ENCODE measurements at regions not wholly inside any gene's neighbourhood (a gene's known extent, or its start where the extent isn't known, plus 50 kb on each side); places are given as distances from the start of the nearest gene placed in this dataset.

DNA sequence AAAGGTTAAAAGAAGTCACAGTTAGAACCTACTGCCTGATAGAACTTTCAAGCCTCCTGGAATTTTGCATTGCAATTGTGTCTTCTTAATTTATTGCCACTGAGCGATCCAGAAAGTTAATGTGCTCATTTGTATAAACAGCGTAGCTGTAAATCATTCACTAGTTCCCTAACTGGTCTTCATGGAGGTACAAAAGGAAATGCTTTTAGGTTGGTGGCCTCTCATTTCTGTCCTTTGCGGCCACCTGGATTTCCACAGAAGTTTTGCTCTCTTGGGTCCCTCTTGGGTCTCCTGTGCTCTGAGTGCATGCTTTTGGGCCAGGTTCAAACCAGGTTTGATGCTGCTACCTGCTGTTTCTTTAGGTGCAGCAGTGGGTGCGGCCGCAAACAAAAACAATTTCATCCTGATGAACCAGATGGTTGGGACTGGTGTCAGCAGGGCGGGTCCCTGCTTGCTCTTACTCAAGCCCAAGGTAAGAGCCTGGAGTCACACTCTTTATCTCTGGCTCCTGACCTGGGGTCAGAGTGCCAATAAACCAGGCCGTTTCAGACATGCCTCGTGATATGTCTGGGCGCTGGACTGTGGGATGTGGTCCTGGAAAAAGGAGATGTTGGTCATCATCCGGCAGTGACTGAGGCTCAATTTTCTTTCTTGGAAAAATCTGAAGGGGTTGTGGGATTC lies 270.1 kb downstream of the PTTG2 start:
- no peak overlapping the region for H3K4me3 ChIP-seq (ENCODE audit: low read depth, low read length)
- DNase-seq (ENCODE audit: low read depth) = no peak
- TF ChIP-seq, protein P1, sequence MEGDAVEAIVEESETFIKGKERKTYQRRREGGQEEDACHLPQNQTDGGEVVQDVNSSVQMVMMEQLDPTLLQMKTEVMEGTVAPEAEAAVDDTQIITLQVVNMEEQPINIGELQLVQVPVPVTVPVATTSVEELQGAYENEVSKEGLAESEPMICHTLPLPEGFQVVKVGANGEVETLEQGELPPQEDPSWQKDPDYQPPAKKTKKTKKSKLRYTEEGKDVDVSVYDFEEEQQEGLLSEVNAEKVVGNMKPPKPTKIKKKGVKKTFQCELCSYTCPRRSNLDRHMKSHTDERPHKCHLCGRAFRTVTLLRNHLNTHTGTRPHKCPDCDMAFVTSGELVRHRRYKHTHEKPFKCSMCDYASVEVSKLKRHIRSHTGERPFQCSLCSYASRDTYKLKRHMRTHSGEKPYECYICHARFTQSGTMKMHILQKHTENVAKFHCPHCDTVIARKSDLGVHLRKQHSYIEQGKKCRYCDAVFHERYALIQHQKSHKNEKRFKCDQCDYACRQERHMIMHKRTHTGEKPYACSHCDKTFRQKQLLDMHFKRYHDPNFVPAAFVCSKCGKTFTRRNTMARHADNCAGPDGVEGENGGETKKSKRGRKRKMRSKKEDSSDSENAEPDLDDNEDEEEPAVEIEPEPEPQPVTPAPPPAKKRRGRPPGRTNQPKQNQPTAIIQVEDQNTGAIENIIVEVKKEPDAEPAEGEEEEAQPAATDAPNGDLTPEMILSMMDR (IDR thresholded peaks at IDR 0.05; ENCODE audit: low read depth, low read length, missing control alignments) = no peak

GRCh38 chr4:38230821-38231563 lies 270.8 kb downstream of the PTTG2 start:
- no peak overlapping the region for H3K4me3 ChIP-seq (ENCODE audit: low read depth, low read length)
- no peak for DNase-seq (ENCODE audit: low read depth)
- TF ChIP-seq, protein P1 (IDR thresholded peaks at IDR 0.05; ENCODE audit: low read depth, low read length, missing control alignments) = no peak

GRCh38 chr4:38231626-38232025 lies 271.4 kb downstream of the PTTG2 start:
- DNase-seq (ENCODE audit: low read depth) = no peak
- TF ChIP-seq, protein P1 (IDR thresholded peaks at IDR 0.05; ENCODE audit: low read depth, low read length, missing control alignments) = no peak
- no peak overlapping the region for H3K4me3 ChIP-seq (ENCODE audit: low read depth, low read length)

DNA sequence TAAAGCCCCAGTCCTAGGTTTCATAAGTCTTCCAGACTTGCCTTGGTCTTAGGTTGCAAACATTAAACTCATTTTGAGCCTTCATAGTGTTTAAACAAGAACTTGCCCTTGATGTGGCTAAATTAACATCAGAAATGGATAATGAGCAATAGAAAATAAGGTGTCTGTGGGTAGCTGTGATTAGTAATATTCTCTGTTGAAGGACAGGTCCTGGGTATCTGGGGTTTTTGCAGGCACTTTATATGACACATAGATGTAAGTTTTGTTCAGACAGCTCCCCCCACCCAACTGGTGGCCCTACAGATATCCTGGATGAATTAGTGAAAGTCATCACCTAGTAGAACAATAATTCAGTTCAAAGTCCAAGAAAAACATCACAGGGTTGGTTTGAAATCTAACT lies 272.5 kb downstream of the PTTG2 start:
- TF ChIP-seq, protein P1 (IDR thresholded peaks at IDR 0.05; ENCODE audit: low read depth, low read length, missing control alignments) = no peak
- H3K4me3 ChIP-seq (ENCODE audit: low read depth, low read length) = no peak overlapping the region
- DNase-seq (ENCODE audit: low read depth) = no peak

DNA sequence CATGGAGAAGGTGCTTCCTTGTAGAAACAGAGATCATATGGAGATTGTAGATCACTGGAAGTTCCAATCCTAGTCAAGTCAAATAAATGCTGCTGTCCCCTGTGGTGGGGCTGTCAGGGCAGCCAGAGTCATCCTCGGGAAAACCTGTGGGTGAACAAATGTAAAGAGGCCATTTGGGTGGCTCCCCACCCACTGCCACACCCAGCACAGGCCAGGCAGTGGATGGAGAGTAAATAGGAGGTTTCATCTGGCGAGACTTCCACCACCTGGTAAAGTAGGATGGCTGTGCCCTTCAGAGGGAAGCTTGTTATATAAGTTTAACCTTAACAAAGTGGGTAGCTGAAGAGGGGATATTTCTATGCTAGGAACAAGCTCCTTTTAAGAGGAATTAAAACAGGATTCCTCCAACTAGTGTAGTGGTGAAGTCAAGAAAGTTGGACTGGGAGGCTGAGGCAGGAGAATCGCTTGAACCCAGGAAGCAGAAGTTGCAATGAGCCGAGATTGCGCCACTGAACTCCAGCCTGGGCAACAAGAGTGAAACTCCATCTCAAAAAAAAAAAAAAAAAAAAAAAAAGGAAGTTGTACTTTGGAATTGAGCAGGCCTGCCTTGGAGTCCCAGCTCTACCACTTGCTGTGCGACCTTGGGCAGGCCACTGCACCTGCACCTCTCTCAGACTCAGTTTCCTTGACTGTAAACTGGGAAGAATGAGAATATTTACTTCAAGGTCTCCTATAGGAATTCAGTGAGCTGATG lies 273.7 kb downstream of the PTTG2 start:
- no peak for DNase-seq (ENCODE audit: low read depth)
- no peak overlapping the region for H3K4me3 ChIP-seq (ENCODE audit: low read depth, low read length)
- TF ChIP-seq, protein P1 (IDR thresholded peaks at IDR 0.05; ENCODE audit: low read depth, low read length, missing control alignments) = no peak

DNA sequence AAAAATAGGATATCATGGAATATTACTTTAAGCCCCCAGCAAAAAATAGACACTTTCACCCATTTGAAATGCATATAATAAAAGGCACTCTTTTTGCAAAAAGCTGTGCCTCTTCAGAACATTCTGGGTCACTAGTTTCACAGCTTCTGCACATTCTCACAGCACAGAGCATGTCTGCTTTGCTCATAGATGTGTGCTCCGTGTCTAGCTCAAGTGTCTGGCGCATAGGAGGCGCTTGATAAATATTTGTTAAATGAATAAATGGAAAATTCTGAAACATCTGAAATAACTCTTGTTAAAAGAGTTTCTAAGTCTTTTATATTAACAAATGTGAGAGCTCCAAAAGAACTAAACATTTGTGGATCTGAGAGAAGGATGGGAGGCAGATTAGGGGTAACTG lies 275.2 kb downstream of the PTTG2 start:
- DNase-seq (ENCODE audit: low read depth) = no peak
- H3K4me3 ChIP-seq (ENCODE audit: low read depth, low read length) = no peak overlapping the region
- TF ChIP-seq, protein P1 (IDR thresholded peaks at IDR 0.05; ENCODE audit: low read depth, low read length, missing control alignments) = no peak
